ENCODE measurements at regions not wholly inside any gene's neighbourhood (a gene's known extent, or its start where the extent isn't known, plus 50 kb on each side); places are given as distances from the start of the nearest gene placed in this dataset.

DNA sequence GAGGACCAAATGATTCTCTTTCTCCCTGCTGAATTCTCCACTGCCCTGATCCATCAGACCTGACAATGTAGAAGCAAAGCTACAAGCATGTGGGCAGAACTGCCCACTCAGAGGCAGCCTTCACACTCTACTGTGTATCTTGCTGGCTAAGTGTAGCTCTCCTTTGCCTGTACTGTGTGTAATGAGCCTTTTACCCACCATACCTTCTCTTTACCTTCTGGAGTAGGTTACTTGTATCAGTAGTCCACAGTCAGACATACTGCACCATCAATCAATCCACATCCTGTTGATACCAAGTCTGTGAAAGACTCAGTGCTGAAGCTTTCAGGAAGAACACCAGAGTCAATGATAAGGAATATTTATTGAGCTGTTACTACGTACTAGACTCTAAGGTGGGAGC lies 440.7 kb upstream of the ARHGEF26 start:
- no peak overlapping the region for H3K4me3 Mint-ChIP-seq
- CTCF ChIA-PET = no interaction called here
- DNase-seq = no peak
- no peaks in the 10 kb centered on the region for H3K27me3 Mint-ChIP-seq
- intact Hi-C loops (cut with micrococcal nuclease) = no loop called here
- H3K36me3 Mint-ChIP-seq (ENCODE audit: low read depth) = no peaks in the 10 kb centered on the region
- no peak for TF ChIP-seq CTCF (IDR thresholded peaks at IDR 0.05)
- H3K4me1 Mint-ChIP-seq = no peaks in the 10 kb centered on the region
- POLR2A ChIA-PET = no interaction called here
- H3K27ac Mint-ChIP-seq = no peak overlapping the region
- ATAC-seq (ENCODE audit: low read depth) = no peak
- no peaks in the 10 kb centered on the region for H3K9me3 Mint-ChIP-seq

DNA sequence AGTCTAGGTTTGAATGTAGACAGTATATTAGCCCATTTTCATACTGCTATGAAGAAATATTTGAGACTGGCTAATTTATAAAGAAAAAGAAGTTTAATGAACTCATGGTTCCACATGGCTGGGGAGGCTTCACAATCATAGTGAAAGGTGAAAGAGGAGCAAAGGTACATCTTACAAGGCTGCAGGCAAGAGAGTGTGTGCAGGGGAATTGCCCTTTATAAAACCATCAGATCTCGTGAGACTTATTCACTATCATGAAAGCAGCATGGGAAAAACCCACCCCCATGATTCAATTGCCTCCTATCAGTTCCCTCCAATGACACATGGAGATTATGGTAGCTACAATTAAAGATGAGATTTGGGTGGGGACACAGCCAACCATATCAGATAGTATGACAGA lies 440.1 kb upstream of the ARHGEF26 start:
- DNase-seq (no peak), ATAC-seq (ENCODE audit: low read depth) (no peak)
- H3K36me3 Mint-ChIP-seq (ENCODE audit: low read depth) = no peaks in the 10 kb centered on the region
- H3K4me1 Mint-ChIP-seq = no peaks in the 10 kb centered on the region
- no peak overlapping the region for H3K27ac Mint-ChIP-seq
- ChIA-PET POLR2A (no interaction called here), CTCF (no interaction called here)
- TF ChIP-seq CTCF (IDR thresholded peaks at IDR 0.05) = no peak
- H3K27me3 Mint-ChIP-seq = no peaks in the 10 kb centered on the region
- no peaks in the 10 kb centered on the region for H3K9me3 Mint-ChIP-seq
- intact Hi-C loops (cut with micrococcal nuclease) = no loop called here
- H3K4me3 Mint-ChIP-seq = no peak overlapping the region

DNA sequence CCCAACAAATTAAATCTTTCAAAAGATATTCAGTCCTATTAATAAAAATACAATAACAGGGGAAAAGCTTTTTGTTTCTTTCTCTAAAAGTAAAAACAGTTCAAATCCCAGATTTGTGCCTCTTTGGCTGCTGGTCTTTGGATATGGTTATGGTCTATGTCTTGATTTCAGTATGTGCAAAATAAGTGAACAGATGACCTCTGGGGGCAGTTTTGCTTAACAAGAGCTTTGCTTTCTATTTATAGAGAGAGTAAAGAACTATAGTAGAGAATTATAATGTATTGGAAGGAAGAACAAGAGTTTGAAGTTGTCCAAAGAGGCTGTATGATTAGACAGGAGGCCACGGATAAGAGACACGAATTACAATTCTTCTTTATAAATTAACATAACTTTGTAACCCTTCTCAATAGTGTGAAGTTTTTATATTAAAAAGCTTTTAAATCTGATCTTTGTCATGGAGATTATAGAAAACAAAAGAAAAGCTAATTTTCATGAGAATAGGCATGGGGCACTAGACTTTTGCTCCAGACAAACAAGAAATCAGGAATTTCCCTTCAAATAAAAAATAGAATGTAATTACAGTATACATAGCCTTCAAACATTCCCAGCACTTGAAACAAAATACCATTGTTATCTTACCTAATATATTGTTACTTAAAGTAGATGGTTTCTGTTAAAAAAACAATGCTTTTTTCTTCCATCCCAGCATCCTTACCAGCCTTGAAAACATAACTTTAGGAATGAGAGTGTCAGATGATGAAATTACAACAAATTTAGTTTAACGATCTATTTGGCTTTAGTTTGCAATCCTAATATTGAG lies 432.7 kb upstream of the ARHGEF26 start:
- Mint-ChIP-seq H3K27ac (no peak overlapping the region), H3K9me3 (no peaks in the 10 kb centered on the region), H3K27me3 (no peaks in the 10 kb centered on the region), H3K4me3 (no peak overlapping the region), H3K4me1 (no peaks in the 10 kb centered on the region), H3K36me3 (ENCODE audit: low read depth) (no peaks in the 10 kb centered on the region)
- DNase-seq (no peak), ATAC-seq (ENCODE audit: low read depth) (no peak)
- POLR2A ChIA-PET = no interaction called here
- no peak for TF ChIP-seq CTCF (IDR thresholded peaks at IDR 0.05)
- intact Hi-C loops (cut with micrococcal nuclease) = no loop called here
- CTCF ChIA-PET = no interaction called here

DNA sequence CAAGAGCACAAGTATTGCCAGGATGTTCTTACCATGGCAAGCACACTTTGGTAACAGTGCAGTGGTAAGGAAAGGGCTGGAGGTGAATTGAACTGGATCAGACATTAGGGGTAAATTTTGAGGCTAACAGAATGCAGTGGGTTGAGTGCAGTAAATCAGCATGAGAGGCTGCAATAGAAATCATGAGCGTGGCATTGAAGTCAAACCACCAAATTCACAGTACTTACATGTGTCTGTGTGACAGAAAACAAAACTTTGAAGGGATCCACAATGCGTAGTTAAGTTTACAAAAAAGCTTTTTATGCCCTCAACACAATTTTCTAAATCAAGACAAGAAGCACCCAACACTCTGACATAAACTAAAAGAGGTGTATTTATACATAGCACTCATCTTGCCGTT lies 428.0 kb upstream of the ARHGEF26 start:
- no peak for DNase-seq
- no peak for ATAC-seq (ENCODE audit: low read depth)
- no peak for TF ChIP-seq CTCF (IDR thresholded peaks at IDR 0.05)
- CTCF ChIA-PET = no interaction called here
- POLR2A ChIA-PET = no interaction called here
- Mint-ChIP-seq H3K4me3 (no peak overlapping the region), H3K4me1 (no peaks in the 10 kb centered on the region), H3K27ac (no peak overlapping the region), H3K9me3 (no peaks in the 10 kb centered on the region), H3K36me3 (ENCODE audit: low read depth) (no peaks in the 10 kb centered on the region), H3K27me3 (no peaks in the 10 kb centered on the region)
- intact Hi-C loops (cut with micrococcal nuclease) = no loop called here

DNA sequence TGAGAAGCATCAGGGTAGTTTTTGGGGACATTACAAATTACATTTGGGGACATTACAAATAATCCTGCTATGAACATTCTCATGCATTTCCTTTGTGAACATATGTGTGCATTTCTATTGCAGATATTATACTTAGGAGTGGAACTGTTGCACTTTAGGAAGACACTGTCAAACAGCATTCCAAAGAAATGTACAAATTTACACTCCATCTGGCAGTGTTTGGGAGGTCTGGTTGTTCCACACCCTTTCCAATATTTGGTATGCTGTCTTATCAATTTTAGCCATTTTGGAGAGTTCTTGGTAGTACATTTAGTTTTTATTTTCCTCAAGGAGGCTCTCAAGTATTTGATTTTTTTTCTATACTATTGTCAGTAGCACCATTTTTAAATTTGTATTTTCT lies 419.1 kb upstream of the ARHGEF26 start:
- Mint-ChIP-seq H3K36me3 (ENCODE audit: low read depth) (no peaks in the 10 kb centered on the region), H3K9me3 (no peaks in the 10 kb centered on the region), H3K27me3 (no peaks in the 10 kb centered on the region), H3K4me3 (no peak overlapping the region), H3K27ac (no peak overlapping the region), H3K4me1 (no peaks in the 10 kb centered on the region)
- TF ChIP-seq CTCF (IDR thresholded peaks at IDR 0.05) = no peak
- intact Hi-C loops (cut with micrococcal nuclease) = no loop called here
- DNase-seq (no peak), ATAC-seq (ENCODE audit: low read depth) (no peak)
- POLR2A ChIA-PET = no interaction called here
- CTCF ChIA-PET = no interaction called here
